ENCODE measurements at regions not wholly inside any gene's neighbourhood (a gene's known extent, or its start where the extent isn't known, plus 50 kb on each side); places are given as distances from the start of the nearest gene placed in this dataset.

DNA sequence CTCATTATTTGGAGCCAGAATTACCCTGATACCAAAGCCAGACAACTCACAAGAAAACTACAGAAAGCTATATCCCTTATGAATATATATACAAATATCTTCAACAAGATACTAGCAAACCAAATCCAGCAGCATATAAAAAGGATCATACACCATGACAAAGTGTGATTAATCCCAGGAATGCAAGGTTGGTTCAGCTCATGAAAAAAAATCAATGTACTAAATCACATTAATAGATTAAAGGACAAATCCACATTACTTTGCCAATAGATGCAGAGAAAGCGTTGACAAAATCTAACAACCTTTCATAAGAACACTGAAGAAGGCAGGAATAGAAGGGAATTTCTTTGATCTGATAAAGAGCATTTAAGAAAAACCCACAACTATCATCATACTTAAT, 50.4 kb upstream of the TEAD1 start:
- 24 to 51% methylated on average over 1 of the region's 1 CpG for WGBS, 2 donors
- DNase-seq (ENCODE audit: low spot score in 2 of 2) = no peak
- no peak overlapping the region for H3K4me3 ChIP-seq (ENCODE audit: low read depth, poor library complexity, severe bottlenecking)
- intact Hi-C loops (cut with DNase I; ENCODE audit: low total_unique reads) = no loop called here
- TF ChIP-seq POLR2A (IDR thresholded peaks at IDR 0.05) = no peak
- TF ChIP-seq, protein P1, sequence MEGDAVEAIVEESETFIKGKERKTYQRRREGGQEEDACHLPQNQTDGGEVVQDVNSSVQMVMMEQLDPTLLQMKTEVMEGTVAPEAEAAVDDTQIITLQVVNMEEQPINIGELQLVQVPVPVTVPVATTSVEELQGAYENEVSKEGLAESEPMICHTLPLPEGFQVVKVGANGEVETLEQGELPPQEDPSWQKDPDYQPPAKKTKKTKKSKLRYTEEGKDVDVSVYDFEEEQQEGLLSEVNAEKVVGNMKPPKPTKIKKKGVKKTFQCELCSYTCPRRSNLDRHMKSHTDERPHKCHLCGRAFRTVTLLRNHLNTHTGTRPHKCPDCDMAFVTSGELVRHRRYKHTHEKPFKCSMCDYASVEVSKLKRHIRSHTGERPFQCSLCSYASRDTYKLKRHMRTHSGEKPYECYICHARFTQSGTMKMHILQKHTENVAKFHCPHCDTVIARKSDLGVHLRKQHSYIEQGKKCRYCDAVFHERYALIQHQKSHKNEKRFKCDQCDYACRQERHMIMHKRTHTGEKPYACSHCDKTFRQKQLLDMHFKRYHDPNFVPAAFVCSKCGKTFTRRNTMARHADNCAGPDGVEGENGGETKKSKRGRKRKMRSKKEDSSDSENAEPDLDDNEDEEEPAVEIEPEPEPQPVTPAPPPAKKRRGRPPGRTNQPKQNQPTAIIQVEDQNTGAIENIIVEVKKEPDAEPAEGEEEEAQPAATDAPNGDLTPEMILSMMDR (IDR thresholded peaks at IDR 0.05) = no peak

Measured in lower leg skin (tissue), 4 donors.